Ammon's horn (tissue), 1 donor: ENCODE measurements at regions not wholly inside any gene's neighbourhood (a gene's known extent, or its start where the extent isn't known, plus 50 kb on each side); places are given as distances from the start of the nearest gene placed in this dataset.

Source experiments
- DNase-seq: peaks from one replicate; pipeline ENCODE4 v3.0.0-alpha.2; 2016; ENCODE audit warnings: low spot score

GRCh38 chr2:9681427-9681817, 50.6 kb upstream of the YWHAQ start:
- no peak for DNase-seq

DNA sequence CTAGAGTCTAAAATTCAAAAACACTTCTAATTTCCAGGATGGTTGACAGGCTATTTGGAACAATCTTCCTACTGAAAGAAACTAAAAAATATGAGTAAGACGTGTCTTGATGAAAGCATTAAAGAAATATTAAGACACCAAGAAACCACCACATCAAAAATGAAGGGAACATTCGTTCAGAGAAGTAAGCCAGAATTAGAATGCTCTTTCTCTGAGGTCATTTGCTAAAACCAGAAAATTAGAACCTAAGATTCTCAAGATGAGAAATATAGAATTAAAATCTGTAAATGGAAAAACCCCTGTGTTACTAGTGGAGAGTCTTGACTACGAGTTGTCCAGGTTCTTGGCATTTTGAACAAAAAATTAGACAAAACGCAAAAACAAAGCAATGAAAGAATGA, 54.8 kb upstream of the YWHAQ start:
- DNase-seq = no peak

DNA sequence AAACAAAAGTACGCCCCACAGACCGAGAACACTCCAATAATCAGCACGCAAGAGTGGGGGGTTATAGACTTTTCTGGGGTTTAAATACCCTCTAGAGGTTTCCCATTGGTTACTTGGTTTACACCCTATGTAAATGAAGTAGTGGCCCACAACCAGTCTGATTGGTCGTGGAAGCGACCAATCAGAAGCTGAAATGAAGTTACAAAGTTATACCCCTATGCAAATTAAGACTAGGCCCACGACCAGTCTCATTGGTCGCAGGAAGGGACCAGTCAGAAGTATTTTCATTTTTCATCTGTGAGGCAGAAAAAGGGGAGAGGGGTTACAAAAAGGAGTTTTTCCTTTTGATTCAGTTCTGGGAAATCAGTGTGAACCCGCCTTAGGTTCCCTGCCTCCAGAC, 55.3 kb upstream of the YWHAQ start:
- no peak for DNase-seq

DNA sequence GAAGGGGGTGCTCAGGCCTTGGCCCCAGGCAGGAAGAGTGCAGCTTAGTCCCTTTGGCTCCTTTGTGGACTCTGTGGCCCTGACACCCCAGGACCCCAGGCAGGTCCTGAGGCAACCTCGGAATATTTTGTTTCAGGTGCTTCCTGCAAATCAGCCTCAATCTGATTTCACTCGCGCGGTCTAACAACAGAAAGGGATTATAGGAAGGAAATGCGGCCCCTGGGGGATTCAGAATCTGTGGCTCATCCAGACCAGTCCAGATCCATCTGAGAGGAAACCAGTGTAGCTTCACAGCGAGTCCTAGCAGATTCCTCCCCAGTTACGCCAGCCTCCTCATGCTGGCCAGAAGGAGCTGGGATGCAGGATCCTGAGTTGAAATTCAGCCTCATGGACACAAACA, 59.5 kb upstream of the YWHAQ start:
- DNase-seq = no peak

- no peak for DNase-seq
Measured at GRCh38 chr2:9690716-9691498, 60.1 kb upstream of the YWHAQ start.

DNA sequence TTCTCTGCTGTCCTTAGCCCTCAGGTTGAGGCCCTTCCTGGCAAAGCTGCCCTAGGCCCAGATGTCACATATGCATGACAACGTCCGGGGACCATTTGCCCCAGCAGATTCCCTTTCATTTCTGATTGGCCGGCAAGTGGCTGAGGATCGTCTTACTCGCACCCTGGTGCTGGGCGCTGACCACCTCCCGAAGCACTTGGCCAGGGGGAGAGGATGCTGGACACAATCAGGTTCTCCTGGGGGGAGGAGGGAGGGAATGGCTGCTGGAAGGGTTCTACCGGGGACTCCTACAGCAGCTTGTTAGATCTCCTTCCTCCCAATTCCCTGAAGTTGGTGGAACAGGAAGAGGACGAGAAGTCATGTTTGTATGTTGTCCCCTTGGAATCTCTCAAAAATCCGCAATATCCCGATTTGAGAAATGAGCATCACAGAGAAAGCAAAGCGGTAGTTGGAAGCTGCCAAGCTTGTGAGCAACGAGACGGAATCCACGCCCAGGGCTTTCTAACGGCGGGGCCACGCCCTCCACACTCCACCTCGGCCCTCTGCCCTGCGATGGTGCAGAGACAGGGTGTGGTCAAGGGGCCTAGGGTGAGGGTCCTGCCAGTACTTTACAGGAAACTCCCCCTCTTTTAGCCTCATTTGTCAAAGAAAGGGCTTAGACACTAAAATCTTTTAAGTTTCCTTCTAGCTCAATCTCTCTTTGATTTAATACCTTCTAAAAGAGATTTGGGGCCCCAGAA, 61.8 kb upstream of the YWHAQ start:
- no peak for DNase-seq

DNA sequence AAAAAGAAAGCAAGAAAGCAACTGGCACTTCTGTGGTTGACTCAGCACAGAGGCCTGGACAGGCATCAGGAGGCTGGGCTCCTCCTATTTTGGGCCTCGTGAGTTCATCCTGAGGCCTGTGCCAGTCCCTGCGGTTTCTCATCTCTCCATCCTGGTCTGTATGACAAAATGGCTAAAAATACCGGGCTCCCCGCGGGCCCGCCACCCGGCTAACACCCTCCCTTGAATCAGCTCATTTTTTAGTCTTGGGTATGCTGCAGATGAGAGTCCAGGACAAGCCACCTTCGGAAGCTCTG, 62.3 kb upstream of the YWHAQ start:
- DNase-seq = no peak

DNA sequence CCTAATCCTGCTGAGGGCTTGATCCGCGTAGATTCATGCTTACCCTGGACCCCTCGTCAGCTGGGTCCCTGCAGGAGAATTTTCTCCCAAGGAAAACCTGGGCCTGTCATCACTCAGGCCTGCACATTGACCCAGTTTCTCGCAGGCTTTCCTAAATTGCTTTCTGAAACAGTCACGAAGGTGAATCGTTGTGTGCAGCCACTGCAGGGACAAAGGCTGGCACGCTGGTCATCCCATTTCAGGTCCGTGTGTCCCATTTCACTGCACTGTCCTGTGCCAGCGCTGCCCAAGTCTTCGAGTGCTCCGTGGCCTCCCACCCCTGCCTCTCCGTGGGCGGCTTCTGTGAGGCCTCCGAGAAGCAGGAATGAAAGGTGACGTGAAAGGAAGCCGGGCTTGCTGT, 62.8 kb upstream of the YWHAQ start:
- DNase-seq = no peak

DNA sequence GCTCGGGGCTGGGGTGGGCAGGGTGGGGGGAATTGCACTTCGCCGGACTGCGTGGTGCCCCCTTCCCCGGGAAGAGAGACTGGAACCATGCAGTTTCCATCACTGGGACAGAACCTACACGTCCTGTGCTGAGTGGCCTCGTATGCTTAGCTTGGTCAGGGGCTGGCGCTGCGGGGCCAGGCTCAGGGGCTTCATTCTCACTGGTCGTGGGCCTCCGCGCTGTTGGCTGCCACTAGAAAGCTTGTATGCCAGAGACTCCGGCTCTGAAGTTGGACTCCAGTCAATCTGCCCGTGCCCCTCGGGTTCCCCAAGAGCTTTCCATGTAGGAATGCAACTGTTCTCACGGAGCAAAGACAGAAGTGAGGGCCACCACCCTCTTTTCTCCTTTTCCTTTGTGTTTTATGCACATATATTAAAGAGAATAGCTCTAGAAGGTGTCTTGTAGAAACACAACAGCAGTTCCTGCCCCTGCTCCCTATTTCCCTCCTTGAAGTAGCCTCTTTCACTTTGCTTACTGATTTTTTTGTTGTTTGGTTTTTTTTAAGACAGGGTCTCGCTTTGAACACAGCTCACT, 64.0 kb upstream of the YWHAQ start:
- no peak for DNase-seq

- no peak for DNase-seq
Measured at GRCh38 chr2:9695941-9696340, 65.1 kb upstream of the YWHAQ start.

- DNase-seq = no peak
Measured at GRCh38 chr2:9696731-9697130, 65.9 kb upstream of the YWHAQ start.

DNA sequence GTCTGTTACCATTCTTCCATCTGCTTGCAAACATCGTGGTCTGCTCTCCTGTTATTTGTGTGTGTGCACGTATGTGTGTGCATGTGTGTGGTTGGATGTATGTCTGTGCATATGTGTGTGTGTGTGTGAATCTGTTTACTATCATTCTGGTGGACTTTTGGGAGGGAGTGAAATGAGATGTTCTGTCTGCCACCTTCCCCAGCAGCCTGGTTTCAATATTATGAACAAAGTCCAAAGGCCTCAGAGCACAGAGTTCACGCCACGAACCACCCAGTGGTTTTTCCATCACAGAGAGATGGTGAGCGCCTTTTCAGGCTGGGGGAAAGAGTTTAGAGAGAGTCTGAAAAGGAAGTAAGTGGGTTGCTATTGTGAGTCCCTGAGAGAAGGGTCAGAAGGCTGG, 67.1 kb upstream of the YWHAQ start:
- no peak for DNase-seq

DNA sequence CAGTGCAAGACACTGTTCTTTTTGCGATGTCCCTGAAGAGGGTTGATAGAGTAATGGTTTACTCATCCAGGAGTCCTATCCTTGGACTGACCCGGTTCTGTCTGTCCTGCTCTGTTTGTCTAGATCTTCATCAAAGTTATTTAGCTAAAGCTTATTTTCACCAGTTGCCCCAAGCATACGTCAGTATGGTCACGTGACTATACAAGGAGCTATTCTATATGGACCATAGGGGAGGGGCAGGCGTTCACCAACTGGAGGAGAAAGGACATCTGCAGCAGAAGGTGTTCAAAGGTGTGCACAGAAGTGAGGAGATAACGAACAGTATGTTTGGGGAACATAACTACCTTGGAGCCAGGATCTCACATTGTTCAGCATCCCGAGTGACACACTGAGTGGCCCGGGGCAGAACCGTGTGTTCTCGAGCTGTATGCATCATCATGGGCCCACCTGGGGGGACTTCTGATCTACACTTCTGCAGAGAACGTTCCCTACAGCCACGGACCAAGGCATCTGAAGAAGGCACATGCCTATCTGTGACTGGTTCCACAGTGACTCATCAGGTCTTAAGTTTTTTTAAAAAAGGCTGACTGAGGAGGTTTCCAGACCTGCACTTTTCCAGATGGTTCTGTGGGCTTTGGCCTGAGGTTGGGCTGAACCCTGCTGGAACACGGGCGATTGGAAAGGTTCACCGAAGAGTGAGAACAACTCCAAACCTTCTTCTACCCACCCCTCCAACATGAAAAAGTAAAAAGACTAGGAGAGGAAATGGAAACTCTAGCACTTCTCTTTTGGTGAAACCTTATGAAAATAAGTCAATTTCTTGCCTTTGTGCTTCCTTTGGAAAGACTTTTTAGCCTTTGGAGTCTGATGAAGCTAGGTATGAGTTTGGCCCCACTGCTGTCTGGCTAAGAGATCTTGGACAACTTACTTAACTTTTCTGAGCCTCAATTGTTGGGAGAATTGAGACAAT, 68.6 kb upstream of the YWHAQ start:
- no peak for DNase-seq

- no peak for DNase-seq
Measured at GRCh38 chr2:9700109-9700495, 69.3 kb upstream of the YWHAQ start.

- no peak for DNase-seq
Measured at GRCh38 chr2:9702604-9703084, 71.8 kb upstream of the YWHAQ start.

GRCh38 chr2:9703085-9703678, 72.4 kb upstream of the YWHAQ start:
- DNase-seq = no peak

GRCh38 chr2:9703701-9704221, 73.0 kb upstream of the YWHAQ start:
- DNase-seq = no peak

DNA sequence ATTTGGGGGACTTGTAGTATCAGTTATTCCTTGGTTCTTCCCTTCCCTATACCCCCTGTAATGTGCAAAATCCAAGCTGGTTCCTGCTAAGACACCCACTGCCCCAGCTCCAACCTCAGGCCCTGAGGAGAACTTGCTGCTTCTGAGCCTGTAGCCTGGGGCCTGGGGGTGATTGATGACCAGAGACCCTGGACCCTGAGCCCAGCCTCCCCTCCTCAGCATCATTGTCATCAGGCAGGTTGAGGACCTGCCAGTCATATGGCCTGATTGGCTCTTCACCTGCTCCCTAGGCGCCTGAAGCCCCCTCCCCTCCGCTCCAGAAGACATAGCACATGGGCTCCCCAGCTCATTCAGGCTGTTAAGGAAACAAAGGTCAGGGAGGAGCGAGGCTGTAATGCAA, 73.8 kb upstream of the YWHAQ start:
- DNase-seq = no peak

DNA sequence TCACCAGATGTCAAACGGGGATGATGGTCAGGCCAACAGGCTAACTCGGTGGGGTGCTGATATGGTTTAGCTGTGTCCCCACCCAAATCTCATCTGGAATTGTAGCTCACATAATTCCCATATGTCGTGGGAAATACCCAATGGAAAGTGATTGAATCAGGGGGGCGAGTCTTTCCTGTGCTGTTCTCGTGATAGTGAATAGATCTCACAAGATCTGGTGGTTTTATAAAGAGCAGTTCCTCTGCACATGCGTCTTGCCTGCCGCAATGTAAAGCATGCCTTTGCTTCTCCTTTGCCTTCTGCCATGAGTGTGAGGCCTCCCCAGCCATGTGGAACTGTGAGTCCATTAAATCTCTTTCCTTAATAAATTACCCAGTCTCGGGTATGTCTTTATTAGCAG, 74.4 kb upstream of the YWHAQ start:
- no peak for DNase-seq

- no peak for DNase-seq
Measured at GRCh38 chr2:9707008-9707407, 76.2 kb upstream of the YWHAQ start.

- no peak for DNase-seq
Measured at GRCh38 chr2:9707611-9708160, 76.9 kb upstream of the YWHAQ start.
